ENCODE measurements at regions not wholly inside any gene's neighbourhood (a gene's known extent, or its start where the extent isn't known, plus 50 kb on each side); places are given as distances from the start of the nearest gene placed in this dataset.
"Not testable (repeated sequence)": the region's sequence is repeated elsewhere in the genome, so short reads cannot be mapped to it uniquely, and the experiment has no call there.

DNA sequence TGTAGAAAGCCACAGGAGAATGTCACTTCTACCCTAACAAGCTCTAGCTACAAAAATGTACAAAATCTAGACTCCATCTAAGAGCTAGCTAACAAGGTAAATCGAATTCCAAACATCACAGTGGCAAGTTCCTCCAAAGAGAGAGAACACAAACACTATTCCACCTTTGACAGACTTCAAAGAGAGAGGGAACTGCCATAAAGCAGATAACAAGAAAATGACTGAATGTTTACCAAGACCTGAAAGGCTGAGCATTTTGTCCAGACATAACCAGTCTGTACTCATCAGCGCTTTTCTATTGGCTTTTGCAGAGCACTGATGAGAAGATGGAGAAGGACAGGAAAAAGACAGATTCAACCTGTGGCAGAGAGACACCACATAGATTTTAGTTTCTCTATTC, 1419.6 kb upstream of the ALCAM start:
- no peak for DNase-seq

DNA sequence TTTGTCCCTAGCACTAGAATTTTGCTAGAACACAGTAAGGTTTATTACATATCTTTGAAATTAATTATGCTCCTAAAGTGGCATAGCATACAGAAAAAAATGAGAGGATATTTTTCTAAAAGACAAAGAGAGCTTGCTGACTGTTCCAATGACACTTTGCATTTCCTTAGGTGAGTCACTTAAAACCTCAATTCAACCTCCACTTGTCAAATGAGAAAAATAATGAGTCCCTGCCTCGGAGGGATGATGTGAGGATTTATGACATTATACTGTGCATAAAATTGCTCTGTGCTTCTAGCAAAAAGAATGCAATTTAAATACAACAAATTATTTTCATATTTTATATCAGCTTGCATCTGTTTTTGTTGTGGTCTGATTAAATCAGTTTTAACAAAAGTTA, 1417.0 kb upstream of the ALCAM start:
- DNase-seq: no peak

DNA sequence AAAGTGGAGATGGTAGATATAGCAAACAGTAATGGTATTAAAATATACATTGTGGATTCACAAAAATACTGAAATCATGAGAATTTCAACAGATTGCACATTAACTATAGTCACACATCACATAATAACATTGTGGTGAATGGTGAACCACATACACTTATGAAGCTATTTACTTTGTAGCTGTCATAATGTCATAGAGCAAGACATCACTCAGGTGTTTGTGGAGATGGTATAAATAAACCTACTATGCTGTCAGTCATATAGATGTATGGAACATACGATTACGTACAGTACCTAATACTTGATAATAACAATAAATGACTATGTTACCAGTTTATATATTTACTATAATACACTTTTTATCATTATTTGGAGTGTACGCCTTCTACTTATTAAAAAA, 1416.0 kb upstream of the ALCAM start:
- no peak for DNase-seq

DNA sequence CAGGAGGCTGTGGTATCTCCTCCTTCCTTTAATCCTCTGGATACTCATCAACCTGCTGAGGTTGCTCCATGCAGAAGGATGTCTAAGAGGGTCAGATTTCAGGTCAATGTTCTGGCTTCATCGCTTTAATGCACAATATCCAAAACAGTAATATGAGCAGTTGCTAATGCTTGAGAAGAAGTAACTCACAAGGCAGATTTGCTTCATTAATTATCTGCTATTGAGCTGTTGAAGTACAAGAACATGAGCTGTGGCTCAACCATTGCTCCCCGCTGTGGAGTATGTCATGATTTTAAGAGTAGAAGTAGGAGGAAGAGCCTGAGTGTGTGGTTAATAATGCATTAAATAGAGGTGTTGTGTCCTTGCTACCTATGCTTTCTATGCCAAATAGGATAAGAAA, 1412.9 kb upstream of the ALCAM start:
- no peak for DNase-seq

DNA sequence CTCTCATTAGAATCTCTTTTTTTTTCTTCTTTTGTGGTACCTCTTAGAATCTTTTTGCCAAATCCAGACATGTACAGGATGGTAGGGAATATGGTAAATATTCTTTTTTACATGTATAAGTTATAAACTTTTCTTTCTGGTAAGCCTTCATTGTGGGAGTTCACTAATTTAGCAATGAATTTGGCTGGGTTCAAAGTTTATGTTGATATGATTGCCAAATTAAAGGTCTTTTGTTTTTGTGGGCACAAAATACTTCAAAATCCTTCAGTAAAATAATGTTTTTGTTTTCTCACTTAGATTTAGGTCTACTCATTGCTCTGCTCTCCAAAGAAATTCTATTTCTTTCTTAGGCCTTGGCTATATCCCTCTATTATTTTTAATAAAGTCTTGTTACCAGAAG, 1405.9 kb upstream of the ALCAM start:
- no peak for DNase-seq

DNA sequence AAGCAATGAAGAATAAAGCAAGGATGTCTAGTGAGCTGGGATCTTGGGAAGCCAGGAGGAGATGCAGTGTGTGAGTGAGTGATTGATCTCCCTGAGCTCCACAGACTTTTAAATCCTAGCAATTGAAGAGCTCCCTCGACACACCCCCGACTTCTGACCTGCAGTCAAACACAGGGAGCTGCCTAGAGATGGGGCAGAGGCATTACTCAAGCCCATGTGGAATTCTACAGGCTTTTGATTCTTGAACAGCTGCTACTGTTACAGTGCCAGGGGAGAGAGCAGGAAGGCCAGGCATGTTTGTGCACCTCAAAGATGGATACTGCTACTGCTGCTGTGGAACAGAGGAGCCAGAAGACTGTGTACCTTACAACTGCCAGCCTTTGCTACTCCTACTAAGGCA, 1403.1 kb upstream of the ALCAM start:
- no peak for DNase-seq

DNA sequence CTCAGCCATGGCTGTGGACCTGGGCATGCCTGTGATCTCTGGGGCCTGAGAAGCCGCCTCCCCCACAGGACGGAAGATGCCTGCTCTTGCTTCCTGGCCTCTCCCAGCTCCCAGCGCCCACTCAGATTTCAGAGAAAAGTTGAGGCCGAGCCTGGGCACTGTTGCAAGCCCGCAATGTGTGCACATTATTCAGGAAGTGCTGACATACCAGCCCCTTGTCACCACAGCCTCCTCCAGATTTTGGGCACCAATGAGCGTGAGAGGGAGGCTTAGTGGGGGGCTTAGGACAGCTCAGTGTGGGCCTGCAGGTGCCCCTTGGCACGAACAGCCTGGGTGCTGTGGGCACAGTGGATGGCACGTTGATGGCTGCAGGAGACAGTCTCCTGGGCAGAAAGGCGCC, 1400.9 kb upstream of the ALCAM start:
- DNase-seq: no peak

DNA sequence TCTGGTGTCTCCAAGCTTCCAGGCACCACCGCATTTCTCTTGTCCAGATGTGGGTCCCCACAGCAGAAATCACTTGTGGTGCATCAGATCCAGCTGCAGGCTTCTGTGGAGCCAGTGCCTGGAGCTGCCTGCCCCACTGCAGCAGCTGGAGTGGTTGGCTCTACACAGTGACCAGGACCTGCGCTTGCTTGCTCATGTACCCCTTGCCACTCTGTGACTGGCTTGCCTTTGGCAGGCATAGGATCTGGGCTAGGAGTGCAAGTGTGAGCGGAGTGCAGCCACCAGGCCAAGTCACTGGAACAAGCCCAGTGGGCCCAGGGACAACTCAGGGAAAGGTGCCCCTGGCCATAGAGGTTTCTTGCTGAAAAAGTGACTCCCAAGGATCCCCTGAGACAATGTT, 1400.0 kb upstream of the ALCAM start:
- DNase-seq: no peak

DNA sequence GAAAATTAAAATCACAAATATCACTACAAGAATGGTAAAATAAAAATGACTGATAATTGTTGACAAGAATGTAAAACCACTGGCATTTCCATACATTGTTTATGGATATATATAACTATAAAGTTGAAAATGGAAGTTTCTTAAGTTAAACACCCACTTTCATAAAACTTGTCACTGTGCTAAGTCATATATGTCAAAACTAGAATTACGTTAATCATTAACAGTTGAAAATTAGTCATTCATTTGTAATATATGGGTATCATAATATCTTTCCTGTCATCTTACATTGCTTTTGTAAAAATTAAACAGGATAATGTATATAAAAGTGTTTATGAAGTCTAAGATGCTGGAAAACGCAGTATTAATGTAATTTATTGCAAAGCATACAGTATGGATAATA, 1398.6 kb upstream of the ALCAM start:
- no peak for DNase-seq

DNA sequence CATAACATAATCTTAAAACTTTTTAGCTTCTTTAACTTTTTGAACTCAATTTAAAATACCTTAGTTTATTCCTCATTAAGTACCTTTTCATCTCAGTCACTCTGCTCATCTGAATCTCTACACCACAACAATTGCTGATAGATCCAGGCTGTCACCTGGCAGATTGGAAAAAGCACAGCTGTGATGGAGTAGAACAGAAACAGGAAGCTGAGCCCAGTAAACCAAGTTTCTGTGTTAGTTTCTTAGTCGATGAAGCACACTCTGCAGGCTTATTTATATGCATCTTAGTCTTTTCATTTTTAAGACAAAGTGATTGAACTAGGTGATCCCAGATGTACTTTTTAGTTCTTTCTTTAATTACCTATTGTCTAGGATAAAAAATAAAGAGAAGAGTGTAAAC, 1398.0 kb upstream of the ALCAM start:
- DNase-seq: no peak

DNA sequence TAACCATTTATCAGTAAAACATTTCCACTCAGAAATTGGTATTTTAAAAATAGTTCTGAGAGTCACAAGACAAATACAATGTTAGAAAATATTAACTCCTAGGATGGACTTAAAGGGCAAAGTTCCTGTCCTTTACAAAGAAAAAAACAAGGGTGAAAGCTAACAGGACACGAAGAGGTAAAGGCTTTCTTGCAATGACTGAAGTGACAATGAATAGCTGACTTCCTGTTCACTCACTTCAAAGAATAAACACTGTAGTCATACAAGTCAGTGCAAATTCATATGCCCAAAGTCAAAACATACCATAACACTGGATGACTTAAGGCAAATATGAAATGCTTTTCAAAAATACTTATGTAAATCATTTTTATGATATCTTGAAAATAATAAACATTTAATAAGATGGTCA, 1389.8 kb upstream of the ALCAM start:
- DNase-seq: no peak

DNA sequence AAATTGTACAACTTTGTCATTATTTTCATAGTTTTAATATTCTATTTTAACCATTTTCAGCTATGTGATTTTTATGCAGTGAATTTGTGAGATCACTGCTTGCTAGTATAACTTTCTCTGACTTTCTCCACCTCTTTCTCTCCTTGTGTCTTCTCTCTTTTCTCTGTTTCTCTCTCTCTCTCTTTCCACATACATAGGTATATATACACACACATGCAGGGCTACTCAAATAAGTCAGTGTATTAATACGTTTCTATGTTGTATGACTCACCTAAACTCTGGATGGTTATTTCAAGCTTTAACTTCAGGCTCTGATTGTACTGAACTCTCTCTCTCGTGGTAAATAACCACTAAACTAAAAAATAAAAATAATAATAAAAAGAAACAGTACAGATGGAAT, 1389.3 kb upstream of the ALCAM start:
- no peak for DNase-seq

DNA sequence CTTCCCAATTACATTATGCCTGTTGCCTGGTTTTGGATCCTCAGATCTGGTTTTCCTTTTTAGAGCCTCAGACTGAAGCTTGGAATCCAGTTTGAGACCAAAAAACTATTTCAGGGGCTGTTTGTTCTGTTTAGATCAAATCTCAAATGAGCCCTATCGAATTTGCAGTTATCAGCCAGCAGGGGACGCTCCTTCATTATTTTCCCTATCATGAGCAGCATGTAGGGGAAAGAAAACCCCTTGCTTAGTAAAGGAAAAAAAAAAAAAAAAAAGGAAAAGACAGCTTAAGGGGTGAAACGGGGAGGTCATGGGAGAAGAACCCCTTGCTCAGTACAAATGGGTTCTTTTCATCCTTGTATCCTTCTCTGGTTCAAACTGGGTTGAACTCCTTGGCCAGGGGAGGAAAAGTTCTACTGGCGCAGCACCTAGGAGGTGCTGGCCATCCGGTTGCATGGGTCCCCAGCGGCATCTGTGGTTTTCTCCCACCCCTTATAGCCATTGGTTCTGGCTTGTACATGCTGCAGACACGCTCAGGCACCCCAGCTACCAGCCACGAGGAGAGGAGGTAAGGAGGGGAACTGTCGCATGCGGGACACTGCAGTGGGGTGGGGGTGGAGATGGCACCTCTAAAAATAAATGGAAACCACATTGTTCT, 1375.1 kb upstream of the ALCAM start:
- no peak for DNase-seq

DNA sequence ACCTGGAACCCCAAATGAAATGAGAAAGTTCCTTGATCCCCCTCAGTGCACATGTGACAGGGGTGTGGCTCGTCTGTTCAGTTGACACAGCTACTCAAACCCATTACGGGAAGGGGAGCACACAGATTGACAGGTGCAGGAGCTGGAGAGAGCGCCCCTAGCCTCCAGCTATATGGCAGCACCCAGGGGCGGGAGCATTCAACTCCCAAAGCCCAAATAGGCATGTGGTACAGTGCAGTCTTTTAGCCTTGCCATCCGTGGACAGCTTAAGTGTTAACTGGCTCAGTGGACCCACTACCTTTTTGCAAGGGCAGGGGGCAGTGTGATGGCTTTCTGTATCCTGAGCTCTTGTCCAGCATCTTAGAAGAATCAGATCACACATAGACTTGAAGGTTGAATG, 1374.2 kb upstream of the ALCAM start:
- DNase-seq: no peak

DNA sequence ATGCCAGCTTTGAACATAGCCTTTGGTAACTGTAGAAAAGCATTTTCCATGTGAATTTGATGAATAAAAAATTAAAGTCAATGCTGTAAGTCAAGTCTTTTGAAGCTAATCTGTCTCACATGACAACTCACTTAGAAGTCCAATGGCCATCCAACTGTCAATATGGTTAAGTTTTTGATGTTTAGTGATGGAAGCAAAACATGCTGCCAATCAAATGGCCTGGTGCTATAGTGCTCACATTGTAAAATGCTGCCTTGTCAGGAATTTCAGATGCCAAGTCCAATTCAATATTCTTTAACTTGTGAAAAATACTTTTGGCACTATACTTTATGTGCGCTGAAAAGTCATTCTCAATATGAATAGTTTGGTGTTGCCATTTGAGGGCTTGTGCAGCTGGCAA, 1361.8 kb upstream of the ALCAM start:
- DNase-seq: no peak

DNA sequence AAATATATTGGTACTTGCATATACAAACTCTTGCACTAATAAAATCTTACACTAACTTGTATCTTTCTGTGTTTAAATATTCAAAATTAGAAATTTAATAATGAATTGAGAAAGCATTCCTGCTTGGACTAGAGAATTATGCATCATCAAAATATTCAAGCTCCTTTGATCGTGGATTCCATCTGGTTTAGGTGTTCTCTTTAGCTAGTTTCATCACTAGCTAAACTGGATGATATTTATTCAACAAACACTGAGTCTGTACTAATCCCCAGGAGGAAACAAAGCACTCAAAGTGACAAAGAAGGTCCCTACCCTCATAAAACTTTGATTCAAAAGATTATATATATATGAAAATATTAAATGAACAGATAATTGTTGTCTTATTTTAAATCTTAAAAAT, 1360.9 kb upstream of the ALCAM start:
- DNase-seq: no peak

DNA sequence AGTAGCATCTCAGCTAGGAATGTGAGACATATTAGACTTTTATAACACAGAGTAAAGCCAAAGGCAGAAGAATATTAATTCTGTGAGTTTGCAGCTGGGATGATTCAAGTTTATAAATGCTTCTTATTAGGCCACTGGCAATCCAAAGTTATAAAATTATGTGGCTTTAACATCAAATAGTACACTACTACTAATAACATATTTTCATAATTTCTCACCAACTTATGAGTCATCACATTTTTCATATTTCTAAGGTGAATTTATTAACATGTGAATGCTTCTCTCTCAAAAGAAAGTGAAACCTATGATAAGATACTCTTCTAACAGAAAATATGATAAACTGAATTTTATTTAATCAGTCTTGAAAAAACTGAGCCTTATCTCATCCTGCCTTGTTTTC, 1348.2 kb upstream of the ALCAM start:
- DNase-seq: no peak

DNA sequence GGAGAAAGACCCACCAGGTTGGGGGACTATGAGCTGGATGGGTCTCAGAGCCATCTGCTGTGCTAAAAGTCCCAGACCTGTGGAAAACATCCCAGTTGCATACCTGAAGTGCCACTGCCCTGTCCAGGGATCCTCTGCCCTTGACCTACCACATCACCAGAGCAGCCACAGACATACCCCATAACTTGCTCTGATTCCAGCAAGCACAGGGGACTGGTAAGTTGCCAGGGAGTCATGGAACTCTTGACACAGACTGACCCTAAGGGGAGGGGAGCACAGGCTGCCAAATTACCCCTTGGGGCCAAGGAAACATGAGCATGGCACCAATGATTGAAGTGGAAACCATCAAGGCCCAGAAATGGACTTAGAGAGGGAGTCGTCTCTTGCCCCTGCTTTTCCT, 1335.1 kb upstream of the ALCAM start:
- DNase-seq: no peak

DNA sequence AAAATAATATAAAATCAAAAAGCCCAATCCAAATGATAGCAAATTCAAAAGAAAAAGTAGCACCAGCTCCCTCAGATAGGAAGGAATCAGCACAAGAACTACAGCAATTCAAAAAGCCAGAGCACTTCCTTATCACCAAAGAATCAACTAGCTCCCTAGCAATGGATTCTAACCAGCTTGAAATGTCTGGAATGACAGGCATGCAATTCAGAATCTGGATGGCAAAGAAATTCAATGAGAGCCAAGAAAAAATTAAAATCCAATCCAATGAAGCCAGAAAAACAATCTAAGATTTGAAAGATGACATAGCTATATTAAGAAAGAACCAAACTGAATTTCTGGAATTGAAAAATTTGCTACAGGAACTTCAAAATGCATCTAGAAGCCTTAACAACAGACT, 1334.4 kb upstream of the ALCAM start:
- DNase-seq: no peak

DNA sequence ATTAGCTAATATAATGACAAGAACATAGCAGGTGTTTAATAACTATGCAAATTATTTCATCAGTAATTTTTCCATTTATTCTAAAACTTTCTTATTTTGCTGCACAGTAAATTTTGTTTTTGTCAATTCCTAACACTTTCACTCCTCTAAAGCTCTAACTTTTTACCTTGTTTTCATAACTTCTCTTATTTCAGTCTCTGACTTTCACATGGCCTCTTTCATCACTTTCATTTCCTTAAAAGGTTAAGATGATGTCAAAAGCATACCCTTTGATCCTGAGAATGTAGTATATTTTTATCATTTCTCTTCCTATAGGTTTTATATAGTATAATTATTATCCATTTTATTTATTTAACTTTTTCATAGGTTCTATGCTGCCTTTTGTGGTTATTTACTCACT, 1325.8 kb upstream of the ALCAM start:
- DNase-seq: no peak

DNA sequence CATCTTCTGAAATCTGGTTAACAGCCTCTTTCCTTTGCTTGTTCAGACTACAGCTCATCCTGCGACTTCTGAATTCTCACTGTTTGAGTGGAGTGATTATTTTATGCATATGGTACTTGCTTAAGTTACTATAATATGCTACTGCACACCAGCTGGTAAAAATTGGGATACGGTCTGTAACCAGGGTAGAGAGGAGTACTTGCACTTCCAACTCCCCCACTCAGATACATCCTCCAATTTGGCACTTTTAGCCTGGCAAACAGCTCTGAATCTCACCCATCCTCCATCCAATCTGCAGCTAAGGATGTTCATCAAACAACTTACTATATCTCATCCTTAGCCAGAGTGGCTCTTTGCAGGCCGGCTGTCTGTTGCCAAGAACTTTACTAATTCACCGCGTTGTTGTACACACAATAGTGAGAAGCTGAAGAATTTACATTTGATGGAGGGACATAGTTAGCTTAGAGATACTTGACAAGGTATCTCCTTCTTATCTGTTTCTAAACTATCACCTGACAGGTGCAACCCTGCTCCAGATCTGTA, 1323.6 kb upstream of the ALCAM start:
- not testable (repeated sequence) for DNase-seq

DNA sequence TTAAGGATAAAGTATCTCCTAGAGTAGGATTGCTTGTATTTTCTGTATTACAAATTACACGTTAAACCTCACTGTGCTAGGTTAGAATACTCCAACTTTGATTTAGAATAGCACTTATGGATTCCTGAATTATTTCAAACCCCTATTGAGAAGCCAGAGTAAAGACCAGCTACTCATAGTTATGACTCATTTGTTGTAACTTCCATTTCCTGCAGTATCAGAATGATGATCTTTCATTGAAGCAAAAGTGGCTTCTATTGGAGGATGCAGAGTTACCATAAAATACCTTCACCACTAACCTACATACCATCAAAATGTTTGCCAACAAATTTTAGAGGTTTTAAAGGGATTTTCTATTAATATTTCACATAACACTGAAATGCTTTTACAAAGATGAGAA, 1322.7 kb upstream of the ALCAM start:
- DNase-seq: no peak

DNA sequence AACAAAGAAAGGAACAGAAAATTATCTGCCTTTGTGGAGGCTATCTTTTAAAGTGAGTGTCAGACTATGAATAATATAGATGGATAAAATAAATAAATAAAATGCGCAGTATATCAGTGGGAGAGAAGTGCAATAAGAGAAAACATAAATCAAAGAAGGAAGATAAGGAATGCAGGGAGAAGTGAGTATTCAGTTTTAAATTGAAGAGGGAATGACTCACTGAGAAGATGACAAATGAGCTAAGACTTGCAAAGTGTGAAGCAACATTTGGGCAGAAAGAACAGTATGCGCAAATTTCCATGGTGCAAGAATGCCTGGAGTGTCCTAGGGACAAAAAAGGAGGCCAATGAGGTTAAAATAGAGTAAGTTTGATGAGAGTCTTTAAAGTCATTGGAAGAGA, 1300.1 kb upstream of the ALCAM start:
- DNase-seq: no peak

DNA sequence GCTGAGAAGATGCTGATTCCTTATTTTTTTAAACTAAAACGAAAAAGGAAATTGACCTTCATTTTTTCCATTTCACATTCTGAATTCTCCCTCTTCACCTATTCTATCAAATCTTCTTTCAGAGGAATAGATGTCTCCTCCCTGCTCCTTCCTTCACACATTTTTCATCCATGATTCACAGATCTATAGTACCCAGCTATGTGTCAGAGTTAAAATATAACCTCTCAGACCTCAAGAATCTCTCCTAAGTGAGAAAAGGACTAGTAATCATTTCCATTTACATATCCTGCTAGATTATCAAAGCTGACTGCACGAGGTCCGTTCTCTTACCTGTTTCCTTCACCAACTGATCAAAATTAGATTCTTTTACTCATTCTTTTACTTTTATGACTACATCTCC, 1297.6 kb upstream of the ALCAM start:
- DNase-seq: no peak

DNA sequence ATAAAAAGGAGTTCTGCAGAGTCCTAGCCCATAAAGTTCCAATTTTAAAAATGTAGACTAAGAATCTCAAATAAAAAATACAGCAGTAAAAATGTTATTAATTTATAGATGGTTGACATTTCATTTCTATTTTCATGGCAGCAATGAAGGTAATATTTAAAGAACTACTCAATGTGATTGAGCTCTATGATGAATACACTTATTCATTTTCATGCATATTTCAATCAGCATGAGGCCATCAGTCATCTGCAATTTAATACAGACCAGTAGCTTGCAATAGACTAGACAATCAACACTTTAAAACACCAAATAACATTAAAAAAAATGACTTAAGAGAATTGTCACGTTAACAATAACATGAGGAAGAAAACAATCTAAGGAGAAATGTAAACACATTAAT, 1295.8 kb upstream of the ALCAM start:
- no peak for DNase-seq
